Astrocyte of the spinal cord (primary cell): ENCODE measurements at regions not wholly inside any gene's neighbourhood (a gene's known extent, or its start where the extent isn't known, plus 50 kb on each side); places are given as distances from the start of the nearest gene placed in this dataset.
A peak's percentile ranks its signal among the peaks of the same experiment; 100 is the strongest.
"Not testable (repeated sequence)": the region's sequence is repeated elsewhere in the genome, so short reads cannot be mapped to it uniquely, and the experiment has no call there.

Source experiments
- DNase-seq: peaks from one replicate; pipeline ENCODE4 v3.0.0; 2011; ENCODE audit warnings: low read depth, low spot score
- H3K4me3 ChIP-seq: 2 replicates; pipeline ENCODE4 v1.5.1; 2011; ENCODE audit warnings: low read depth, mild to moderate bottlenecking, low read length, moderate library complexity
- CTCF ChIP-seq: IDR thresholded peaks from 2 replicates; pipeline ENCODE4 v1.5.1; 2012; ENCODE audit warnings: low read depth, mild to moderate bottlenecking, low read length, inconsistent platforms
- in situ Hi-C: cut with HindIII; loops from 2 replicates; pipeline ENCODE4 v1.10.0; 2017; ENCODE audit warnings: low sequenced_read_pairs

- TF ChIP-seq CTCF = no peak
- H3K4me3 ChIP-seq = no peak overlapping the region
- in situ Hi-C loops = no loop called here
Measured at GRCh38 chr3:84292128-84292527, 666.7 kb upstream of the CADM2 start.

GRCh38 chr3:84299329-84299728 lies 659.5 kb upstream of the CADM2 start:
- DNase-seq = no peak
- TF ChIP-seq CTCF = no peak
- H3K4me3 ChIP-seq = no peak overlapping the region
- in situ Hi-C loops = no loop called here

More at GRCh38 chr3:84292128-84292527, 666.7 kb upstream of the CADM2 start:
- DNase-seq = no peak

- no peak for DNase-seq
- in situ Hi-C loops = no loop called here
- TF ChIP-seq CTCF = no peak
Measured at GRCh38 chr3:84304214-84304613, 654.6 kb upstream of the CADM2 start.

GRCh38 chr3:84307339-84307738 lies 651.5 kb upstream of the CADM2 start:
- in situ Hi-C loops = no loop called here
- TF ChIP-seq CTCF = no peak
- DNase-seq = no peak
- H3K4me3 ChIP-seq = no peak overlapping the region

More at GRCh38 chr3:84304214-84304613, 654.6 kb upstream of the CADM2 start:
- H3K4me3 ChIP-seq = no peak overlapping the region

GRCh38 chr3:84308379-84308778 lies 650.4 kb upstream of the CADM2 start:
- H3K4me3 ChIP-seq = no peak overlapping the region
- no peak for DNase-seq
- in situ Hi-C loops = no loop called here
- TF ChIP-seq CTCF = no peak

- no peak overlapping the region for H3K4me3 ChIP-seq
- peak; percentile 3 for DNase-seq
- TF ChIP-seq CTCF = no peak
- in situ Hi-C loops = no loop called here
Measured at GRCh38 chr3:84318273-84318809, 640.4 kb upstream of the CADM2 start.

- in situ Hi-C loops, H3K4me3 ChIP-seq, DNase-seq: not testable (repeated sequence)
Measured at GRCh38 chr3:84365563-84366278, 593.1 kb upstream of the CADM2 start.
